Jurkat, Clone E6-1 (cell line): ENCODE measurements at regions not wholly inside any gene's neighbourhood (a gene's known extent, or its start where the extent isn't known, plus 50 kb on each side); places are given as distances from the start of the nearest gene placed in this dataset.
A peak's percentile ranks its signal among the peaks of the same experiment; 100 is the strongest.
"Not testable (repeated sequence)": the region's sequence is repeated elsewhere in the genome, so short reads cannot be mapped to it uniquely, and the experiment has no call there.

Experiments
- DNase-seq: peaks from one replicate; pipeline ENCODE4 v3.0.0-alpha.2; 2011; ENCODE audit warnings: low read depth, low spot score
- H3K4me3 ChIP-seq: 2 replicates; pipeline ENCODE4 v1.5.1; 2011; ENCODE audit warnings: mild to moderate bottlenecking, low read length, control low read depth, moderate library complexity

DNA sequence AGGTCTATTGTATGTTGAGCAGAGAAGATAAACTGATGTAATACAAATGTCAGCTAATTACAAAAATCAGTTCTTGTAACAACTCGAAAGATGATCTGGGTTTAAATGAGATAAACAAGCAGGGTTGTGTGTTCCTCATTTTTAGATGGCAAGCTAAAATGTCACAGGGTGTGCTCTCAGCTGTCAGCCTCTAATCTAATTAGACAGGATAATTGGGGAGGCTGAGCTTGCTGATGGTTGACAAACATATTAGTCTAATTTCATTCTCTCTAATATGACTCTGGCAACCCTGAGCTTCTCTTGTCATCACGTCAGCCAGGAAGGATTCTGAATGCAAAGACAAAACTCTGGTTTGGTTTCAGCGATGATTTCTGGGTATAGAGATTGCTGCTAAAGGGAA lies 335.3 kb upstream of the KAZN start:
- no peak for DNase-seq
- H3K4me3 ChIP-seq: no peak overlapping the region

DNA sequence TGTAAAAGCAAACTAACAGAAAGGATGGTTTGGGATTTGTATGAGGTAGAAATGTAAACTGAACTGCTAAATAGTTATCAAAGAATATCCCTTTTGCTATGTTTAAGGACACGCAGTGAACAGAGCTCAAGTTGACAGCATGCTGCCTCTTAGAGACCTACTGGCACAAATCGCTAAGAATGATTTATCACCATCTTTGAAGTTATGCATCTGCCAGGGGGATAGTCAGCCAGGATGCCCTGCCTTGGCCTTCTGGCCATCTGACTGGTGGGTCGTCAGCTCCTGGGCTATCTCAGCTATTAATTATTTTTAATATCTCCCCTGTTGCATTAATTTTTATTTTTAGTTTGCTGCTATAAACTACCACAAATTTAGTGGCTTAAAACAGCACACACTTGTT lies 334.8 kb upstream of the KAZN start:
- no peak for DNase-seq
- no peak overlapping the region for H3K4me3 ChIP-seq

DNA sequence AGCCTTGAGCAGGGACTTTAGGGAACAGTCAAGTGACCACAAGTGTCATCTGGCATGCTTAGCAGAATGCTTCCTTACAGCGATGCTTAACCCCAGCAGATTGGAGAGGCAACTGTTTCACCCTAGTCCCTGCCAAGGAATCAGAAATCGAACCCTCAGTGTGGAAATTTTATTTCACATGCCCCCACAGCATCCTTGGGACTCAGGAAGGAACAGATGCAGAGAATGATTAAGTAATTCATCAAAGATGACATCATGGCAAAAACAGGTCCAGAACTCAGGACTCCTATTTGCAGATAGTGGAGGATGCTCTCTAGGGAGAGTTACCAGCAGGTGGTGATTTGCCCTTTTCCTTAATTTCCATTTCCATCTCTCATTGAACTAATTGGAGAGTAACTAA lies 333.0 kb upstream of the KAZN start:
- H3K4me3 ChIP-seq: no peak overlapping the region
- no peak for DNase-seq

DNA sequence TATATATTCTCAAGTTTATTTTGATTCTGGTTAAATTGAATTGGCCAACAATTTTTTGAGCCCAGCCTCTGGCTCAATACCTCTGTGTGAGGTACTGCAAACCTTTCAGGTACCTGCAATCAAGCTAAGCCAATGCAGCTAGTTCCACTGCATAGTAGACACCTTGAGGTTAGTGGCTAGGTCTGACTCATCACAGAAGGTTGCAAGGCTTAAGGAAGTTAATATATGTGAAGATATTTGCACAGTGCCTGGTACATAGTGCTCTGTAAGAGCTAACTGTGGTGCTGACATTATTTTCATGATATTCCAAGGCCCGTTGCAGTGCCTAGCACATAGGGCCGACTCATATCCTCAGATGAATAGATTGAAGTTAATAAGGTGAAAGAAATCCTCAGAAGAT lies 330.5 kb upstream of the KAZN start:
- no peak overlapping the region for H3K4me3 ChIP-seq
- DNase-seq: no peak

DNA sequence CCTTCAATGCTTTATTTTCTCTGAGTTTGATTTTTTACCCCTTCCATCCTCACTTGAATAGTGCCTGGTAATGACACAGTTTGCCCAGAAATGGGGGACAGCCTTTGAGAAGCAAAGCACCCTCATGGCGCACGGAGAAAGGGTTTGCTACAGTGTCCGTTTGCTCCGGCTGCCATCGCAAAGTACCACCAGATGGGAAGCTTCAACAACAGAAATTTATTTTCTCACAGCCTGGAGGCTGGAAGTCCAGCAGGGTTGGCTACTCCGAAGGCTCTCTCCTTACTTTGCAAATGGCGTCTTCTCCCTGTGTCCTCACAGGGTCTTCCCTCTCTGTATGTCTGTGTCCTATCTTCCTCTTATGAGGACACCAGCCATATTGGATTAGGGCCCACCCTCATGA lies 327.7 kb upstream of the KAZN start:
- DNase-seq: no peak
- no peak overlapping the region for H3K4me3 ChIP-seq

DNA sequence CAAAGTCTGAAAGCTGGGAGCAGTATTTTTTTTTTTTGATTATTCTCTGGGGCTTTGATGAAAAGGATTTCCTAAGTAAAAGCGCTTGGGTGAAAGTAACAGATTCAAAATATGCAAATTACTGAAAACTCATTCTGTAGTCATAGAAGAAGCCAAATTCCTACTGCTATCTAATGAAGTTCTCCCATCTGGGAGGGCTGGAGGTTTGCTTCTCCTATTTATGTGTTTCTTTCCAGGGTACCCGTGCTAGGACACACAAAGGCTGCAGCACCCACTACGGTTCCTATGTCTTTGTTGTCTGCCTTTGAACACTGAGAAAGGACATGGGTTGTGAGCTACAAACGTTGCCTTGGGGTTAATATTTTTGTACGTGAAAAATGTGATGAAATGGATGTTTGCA lies 324.7 kb upstream of the KAZN start:
- no peak overlapping the region for H3K4me3 ChIP-seq
- DNase-seq: no peak

DNA sequence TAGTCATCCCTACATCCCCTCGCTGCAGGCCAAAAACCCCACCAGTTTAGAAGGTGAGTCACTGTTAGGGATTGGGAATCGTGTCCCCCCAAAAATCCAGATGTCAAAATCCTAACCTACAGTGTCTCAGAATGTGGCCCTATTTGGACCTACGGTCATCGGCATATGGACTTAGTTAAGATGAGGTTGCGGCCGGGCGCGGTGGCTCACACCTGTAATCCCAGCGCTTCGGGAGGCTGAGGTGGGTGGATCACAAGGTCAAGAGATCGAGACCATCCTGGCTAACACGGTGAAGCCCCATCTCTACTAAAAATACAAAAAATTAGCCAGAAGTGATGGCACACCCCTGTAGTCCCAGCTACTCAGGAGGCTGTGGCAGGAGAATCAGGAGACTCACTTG lies 318.6 kb upstream of the KAZN start:
- H3K4me3 ChIP-seq, DNase-seq: not testable (repeated sequence)

DNA sequence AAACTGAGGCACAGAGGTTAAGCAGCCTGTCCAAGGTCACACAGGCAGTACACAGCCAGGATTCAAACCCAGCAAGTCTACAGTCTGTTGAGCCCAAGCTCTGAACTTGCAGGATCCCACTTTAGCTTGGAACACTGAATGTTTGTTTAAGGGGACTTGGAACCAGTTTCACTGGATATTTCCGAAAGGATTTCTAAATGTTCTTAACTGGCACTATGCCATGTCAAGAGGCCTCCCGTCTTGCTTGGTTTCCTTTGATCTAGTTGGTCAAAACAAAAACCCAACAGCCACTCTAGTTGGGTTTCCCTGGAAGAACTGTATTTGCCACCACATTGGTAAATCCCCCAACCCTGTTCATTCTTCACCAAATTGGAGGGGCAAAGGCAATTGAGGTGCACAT lies 317.6 kb upstream of the KAZN start:
- DNase-seq: no peak
- H3K4me3 ChIP-seq: no peak overlapping the region

DNA sequence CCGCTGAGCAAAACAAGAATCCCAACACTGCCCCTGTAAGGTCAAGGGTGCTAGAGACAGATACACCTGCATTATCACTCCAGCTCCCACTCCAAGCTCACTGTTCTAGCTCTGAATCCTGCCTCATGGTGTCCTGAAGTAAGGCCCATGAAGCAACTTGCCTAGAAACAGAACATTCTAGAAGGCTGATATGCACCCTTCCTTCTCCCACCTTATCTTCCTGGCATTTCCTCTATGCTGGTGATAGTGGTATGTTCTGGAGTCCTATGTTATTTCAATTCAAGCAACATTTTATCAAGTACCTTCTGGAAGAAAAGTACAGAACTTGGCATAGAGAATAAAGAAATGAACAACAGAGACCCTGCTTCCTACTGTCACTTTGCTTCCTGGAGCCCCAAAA lies 317.1 kb upstream of the KAZN start:
- DNase-seq: no peak
- H3K4me3 ChIP-seq: no peak overlapping the region

DNA sequence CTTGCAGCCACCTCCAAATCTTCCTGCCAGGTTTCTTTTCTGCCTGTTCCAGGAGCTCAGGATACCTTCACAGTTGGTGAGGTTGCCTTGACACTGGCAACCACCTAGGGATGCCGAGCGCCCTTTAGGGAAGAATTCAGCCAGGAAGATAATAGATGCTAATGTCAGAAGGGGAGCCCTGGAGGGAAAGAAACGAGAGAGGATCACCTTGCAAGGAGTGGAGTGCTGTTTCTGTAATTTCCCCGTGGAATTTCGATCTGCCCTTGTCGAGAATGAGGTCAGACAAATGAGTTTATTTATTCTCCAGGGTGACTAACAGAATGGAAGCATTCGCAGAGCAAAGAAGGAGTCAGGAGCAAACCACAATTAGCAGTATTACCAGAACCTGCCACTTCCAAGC lies 315.8 kb upstream of the KAZN start:
- no peak overlapping the region for H3K4me3 ChIP-seq
- DNase-seq: no peak

DNA sequence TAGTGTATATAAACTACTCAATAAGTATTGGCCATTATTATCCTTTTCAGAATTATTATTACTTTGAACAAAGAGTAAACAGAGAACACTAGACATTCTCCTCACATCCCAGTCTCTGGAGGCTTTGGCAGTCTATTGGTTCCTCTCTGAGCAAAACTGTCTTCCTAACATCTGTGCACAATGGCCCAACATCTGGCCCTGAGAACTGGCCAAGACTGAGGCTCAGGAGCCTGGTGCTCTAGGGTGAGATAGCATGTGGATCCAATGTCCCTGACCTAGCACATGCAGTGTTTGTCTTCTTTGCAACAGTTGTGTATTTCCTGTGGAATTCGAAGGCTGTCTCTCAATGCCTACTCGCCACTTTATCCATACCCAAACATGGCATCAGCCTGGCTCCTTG lies 313.2 kb upstream of the KAZN start:
- DNase-seq: no peak
- no peak overlapping the region for H3K4me3 ChIP-seq

DNA sequence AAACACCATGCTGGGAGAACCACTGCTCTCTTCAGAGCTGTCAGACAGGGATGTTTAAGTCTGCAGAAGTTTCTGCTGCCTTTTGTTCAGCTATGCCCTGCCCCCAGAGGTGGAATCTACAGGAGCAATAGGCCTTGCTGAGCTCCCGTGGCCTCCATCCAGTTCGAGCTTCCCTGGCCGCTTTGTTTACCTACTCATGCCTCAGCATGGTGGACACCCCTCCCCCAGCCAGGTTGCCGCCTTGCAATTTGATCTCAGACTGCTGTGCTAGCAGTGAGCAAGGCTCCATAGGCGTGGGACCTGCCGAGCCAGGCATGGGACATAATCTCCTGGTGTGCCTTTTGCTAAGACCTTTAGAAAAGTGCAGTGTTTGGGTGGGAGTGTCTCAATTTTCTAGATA lies 307.3 kb upstream of the KAZN start:
- not testable (repeated sequence) for H3K4me3 ChIP-seq, DNase-seq

DNA sequence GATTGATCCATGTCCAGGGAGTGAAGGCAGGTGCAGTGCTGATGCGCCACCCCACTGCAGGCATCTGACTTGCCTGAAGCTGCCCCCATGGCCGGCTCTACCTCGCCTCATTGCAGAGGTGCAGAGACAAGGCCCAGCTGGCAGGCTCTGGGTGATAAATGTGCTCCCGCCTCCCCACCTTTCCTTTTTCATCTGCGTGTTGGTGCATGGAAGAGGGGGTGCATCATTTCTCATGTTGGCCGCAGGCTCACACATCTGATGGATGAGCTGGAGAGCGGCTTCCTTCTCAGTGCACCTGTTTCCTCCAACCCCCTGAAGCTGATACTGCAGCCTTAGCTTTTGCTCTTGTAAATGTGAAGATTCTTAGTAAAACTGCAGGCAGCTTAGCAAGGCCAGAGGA lies 306.0 kb upstream of the KAZN start:
- peak; percentile 96 for DNase-seq

DNA sequence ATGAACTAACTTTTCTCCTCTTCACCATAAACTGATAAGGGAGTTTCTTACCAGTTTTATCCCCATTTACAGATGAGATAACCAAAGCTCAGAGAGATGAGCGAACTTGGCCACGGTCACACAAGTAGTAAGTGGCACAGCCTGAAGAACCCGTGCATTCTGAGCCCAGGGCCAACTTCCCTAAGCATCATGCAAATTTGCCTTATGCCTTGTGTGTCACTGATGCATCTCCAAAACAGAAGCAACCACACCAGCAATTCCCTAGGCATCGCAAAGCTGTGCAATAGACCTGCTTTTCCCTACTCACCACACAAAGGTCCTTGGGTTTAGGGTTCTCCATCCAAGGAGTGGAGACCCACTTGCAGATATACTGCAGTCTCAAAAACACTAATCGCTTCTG lies 304.5 kb upstream of the KAZN start:
- no peak overlapping the region for H3K4me3 ChIP-seq
- DNase-seq: no peak

More for the DNA sequence above, 306.0 kb upstream of the KAZN start:
- no peak overlapping the region; the same call in 1 of the 2 replicates for H3K4me3 ChIP-seq

DNA sequence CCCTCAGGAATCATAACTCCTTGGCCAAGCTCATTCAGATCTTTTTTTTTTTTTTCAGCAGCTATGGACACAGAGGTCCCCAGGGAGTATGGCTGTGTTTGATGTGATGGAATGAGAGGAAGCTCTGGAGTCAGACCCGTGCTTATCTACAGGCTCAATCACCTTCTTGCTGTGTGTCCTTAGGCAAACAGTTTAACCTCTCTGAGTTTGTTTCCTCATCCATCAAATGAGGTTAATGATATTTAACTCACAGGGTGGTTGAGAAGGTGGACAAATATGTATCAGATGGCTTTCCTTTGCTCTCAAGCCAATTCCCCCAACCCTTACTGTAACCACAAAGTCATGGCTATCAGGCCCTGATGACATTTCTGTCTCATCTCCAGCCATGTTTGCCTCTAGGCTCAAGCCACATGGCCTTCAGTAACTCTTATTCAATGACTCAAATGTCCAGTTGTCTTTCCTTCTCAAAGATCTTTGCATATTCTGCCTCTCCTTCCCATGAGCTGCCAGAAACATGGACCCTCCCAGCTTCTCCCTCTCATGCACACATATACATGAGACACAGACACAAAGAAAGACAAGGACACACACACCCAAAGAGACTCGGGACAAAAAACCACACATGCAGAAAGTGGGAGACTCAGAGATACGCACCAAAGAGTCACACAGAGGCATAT lies 303.5 kb upstream of the KAZN start:
- H3K4me3 ChIP-seq: no peak overlapping the region
- no peak for DNase-seq

DNA sequence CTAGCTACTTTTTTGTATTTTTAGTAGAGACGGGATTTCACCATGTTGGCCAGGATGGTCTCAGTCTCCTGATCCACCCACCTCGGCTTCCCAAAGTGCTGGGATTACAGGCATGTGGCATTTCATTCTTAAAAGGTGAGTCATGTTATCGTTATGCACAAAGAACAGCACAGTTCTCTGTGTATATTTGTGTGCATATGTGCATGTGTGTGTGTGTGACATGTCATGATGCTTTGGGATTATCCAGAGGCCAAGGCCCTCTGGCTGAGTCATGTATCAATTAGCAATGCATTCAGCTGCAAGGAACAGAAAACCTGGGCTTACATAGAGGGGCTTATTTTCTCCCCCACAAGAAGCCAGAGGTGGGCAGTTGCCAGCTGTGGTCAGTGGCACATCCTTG lies 301.7 kb upstream of the KAZN start:
- DNase-seq: no peak
- no peak overlapping the region for H3K4me3 ChIP-seq

DNA sequence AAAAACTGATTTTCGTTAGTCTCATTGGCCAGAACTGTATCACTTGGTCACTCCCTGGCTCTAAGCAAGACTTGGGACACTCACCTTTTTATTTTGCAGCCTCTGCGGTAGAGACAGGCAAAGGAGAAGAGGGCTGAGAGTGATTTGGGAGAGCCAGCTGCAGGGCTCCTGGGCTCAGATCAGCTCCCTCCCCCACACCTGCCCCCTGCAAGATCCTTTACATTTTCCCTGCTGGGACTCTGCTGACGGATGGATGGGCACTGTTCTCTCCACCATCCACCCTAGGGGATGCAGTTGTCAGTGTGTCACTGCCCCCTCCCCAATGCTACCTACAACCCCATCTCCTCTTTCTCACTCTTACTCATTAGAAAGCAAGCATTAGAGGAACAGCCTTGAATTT lies 301.1 kb upstream of the KAZN start:
- DNase-seq: no peak
- H3K4me3 ChIP-seq: no peak overlapping the region

DNA sequence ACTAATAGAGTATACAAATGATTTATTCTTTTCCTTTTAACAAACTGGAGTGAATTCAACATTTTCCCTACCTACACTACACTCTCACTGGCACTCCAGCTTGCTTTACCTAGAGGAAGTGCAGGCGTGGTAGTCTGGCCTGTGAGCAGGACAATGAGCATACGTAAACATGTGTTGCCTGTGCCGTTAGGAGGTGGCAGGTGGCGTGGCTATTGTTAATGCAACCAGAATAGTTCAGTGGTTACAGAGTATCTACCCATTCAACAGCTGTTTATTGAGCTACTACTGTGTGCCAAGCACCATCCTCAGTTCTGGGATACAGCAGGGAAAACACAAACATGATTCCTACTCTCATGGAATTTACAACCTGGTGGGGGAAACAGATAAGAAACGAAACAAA lies 299.7 kb upstream of the KAZN start:
- H3K4me3 ChIP-seq: no peak overlapping the region
- DNase-seq: no peak

DNA sequence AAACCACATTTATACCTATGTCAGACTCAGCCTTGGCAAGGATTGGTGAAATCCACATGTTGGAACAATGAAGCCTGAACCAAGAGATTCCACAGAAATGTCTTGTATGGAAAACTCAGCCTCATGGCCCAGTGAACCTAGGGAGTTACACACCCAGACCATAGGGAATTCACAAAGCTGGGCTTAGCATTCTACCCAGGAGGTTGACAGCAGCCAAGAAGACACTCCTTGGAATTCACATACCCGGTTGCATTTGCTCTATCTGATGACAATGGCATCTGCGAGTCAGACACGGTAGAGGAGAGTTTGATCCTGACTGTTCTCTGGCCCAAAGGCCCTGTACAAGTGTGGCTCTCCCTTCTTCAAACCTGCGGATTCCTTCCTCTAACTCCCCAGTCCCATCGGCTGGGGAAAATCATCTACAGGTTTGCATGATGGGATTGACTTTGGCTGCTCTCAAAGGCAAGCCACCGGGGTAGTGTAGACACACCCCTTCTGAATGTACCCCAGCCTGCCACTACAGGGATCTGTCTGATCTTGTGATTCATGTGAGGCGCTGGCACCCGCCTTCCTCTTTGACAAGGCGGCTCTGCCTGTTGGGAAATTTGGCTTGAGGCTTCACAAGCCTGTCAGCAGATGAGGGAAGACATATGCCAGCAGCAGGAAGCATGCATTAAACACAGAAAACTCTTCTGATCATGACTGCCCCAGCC lies 297.3 kb upstream of the KAZN start:
- H3K4me3 ChIP-seq: no peak overlapping the region
- no peak for DNase-seq

DNA sequence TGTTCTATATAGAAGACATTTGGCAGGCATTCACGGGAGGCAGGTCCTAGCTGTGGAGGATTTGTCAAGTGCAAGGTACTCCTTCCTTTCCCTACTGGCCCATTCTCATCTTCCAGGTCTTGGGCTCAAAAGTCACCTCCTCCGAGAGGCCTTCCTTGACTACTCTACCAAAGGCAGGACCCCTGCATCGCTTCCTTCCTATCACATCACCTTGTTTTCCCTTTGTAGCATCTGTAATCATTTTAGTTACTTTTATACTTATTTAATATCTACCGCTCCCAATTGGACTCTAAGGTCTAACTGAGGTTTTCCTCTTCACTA lies 296.8 kb upstream of the KAZN start:
- H3K4me3 ChIP-seq: no peak overlapping the region
- DNase-seq: no peak

DNA sequence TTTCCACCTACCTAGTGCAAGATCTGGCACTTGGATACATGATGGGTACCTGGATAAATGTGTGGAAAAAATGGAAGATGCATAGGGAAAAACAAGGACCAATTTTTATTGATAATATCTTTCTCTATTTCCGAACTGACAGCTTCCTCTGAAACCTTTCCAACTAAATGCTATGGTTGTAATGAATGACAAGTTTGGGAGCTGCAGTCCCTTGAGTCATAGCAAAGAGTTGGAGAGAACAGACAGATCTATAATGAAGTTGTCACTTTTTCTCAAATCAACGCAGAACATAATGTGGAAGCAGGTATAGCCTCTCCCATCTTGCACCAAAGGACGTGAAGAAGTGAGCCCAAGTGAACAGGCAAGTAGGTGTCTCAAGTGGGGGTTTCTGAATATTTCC lies 296.5 kb upstream of the KAZN start:
- no peak for DNase-seq
- H3K4me3 ChIP-seq: no peak overlapping the region
